ENCODE measurements at regions not wholly inside any gene's neighbourhood (a gene's known extent, or its start where the extent isn't known, plus 50 kb on each side); places are given as distances from the start of the nearest gene placed in this dataset.

DNA sequence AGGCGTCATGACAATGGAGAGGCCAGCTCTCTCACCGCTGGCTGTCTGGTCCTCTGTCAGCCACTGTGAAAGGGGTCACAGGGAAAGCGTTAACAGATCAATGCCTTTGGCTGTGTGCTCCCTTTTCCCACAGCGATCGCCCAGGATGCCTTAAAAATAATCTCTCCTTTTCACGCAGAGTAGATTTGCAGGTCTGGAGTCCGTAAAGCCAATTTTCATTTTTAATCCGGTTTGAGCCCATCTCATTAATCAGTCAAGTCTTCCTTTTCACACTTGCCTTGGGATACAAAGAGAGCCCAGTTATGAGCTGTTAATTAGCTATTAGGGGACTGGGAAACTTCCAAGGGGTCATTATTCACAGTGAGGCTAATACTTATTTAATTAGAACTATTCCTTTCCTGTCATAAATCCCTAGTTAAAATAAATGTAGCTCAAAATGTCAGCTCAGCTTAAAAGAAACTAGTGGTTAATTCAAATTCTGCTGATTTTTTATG is 104.3 kb upstream of the RASGRP1 start:
- TF ChIP-seq, protein P1, sequence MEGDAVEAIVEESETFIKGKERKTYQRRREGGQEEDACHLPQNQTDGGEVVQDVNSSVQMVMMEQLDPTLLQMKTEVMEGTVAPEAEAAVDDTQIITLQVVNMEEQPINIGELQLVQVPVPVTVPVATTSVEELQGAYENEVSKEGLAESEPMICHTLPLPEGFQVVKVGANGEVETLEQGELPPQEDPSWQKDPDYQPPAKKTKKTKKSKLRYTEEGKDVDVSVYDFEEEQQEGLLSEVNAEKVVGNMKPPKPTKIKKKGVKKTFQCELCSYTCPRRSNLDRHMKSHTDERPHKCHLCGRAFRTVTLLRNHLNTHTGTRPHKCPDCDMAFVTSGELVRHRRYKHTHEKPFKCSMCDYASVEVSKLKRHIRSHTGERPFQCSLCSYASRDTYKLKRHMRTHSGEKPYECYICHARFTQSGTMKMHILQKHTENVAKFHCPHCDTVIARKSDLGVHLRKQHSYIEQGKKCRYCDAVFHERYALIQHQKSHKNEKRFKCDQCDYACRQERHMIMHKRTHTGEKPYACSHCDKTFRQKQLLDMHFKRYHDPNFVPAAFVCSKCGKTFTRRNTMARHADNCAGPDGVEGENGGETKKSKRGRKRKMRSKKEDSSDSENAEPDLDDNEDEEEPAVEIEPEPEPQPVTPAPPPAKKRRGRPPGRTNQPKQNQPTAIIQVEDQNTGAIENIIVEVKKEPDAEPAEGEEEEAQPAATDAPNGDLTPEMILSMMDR (IDR thresholded peaks at IDR 0.05; ENCODE audit: low read length): no peak
- TF ChIP-seq EZH2 (IDR thresholded peaks at IDR 0.05; ENCODE audit: borderline replicate concordance, low read length): no peak
